DND-41 (cell line): ENCODE measurements at regions not wholly inside any gene's neighbourhood (a gene's known extent, or its start where the extent isn't known, plus 50 kb on each side); places are given as distances from the start of the nearest gene placed in this dataset.

ENCODE experiments used
- EZH2 ChIP-seq: IDR thresholded peaks from 3 replicates; pipeline ENCODE4 v1.6.1; 2012; ENCODE audit warnings: borderline replicate concordance, low read depth, mild to moderate bottlenecking, moderate library complexity, low read length, inconsistent platforms; ENCODE audit not compliant: severe bottlenecking
- TF ChIP-seq, protein P1 (sequence below): IDR thresholded peaks from 2 replicates; pipeline ENCODE4 v1.5.1; 2012; ENCODE audit warnings: borderline replicate concordance, low read length, moderate library complexity, mild to moderate bottlenecking; ENCODE audit not compliant: poor library complexity, severe bottlenecking; ENCODE audit errors: extremely low read depth

DNA sequence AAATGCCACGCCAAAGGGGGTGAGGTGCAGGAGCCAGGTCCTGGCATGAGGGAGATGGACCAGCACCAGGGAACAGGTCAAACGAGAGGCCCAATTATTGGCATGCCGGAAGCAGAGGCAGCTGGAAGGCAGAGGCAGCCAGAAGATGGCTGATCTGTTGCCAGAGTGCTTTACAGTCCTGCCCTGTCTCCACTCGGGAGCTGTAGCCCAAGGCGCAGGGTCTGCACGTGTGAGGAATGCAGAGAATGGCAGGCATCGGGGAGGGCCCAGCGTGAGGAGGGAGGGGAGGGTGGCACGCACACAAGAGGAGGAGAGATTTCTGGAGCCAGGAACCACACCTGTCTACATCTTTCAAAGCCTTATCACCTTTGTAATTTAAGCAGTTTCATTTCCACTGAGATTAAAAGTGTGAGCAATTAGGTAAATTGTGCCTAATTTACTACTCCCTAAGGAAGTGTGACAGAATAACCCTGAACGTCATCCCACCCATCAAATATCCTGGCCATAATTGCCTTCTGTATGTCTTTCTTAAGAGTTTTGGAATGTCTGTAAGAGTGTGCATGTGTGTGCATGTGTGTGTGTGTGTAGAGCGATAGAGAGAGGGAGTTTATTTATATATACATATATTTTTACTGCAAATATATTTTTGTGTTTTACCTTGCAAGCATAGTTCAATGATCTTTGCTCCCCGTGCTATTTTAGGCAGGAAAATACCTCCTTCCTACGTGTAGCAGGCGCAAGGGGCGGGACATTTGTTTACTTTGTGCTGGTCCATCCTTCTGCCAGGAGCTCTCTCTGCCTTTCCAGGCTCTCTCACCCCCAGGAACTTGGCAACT, 125.5 kb upstream of the SERBP1 start:
- TF ChIP-seq, protein P1, sequence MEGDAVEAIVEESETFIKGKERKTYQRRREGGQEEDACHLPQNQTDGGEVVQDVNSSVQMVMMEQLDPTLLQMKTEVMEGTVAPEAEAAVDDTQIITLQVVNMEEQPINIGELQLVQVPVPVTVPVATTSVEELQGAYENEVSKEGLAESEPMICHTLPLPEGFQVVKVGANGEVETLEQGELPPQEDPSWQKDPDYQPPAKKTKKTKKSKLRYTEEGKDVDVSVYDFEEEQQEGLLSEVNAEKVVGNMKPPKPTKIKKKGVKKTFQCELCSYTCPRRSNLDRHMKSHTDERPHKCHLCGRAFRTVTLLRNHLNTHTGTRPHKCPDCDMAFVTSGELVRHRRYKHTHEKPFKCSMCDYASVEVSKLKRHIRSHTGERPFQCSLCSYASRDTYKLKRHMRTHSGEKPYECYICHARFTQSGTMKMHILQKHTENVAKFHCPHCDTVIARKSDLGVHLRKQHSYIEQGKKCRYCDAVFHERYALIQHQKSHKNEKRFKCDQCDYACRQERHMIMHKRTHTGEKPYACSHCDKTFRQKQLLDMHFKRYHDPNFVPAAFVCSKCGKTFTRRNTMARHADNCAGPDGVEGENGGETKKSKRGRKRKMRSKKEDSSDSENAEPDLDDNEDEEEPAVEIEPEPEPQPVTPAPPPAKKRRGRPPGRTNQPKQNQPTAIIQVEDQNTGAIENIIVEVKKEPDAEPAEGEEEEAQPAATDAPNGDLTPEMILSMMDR, result no peak
- TF ChIP-seq EZH2, result no peak
